GM12874 (cell line): ENCODE measurements at regions not wholly inside any gene's neighbourhood (a gene's known extent, or its start where the extent isn't known, plus 50 kb on each side); places are given as distances from the start of the nearest gene placed in this dataset.

Experiments
- CTCF ChIP-seq: IDR thresholded peaks from 2 replicates; pipeline ENCODE4 v1.5.1; 2011; ENCODE audit warnings: low read depth, mild to moderate bottlenecking, control low read depth, low read length, moderate library complexity; ENCODE audit not compliant: insufficient read depth

DNA sequence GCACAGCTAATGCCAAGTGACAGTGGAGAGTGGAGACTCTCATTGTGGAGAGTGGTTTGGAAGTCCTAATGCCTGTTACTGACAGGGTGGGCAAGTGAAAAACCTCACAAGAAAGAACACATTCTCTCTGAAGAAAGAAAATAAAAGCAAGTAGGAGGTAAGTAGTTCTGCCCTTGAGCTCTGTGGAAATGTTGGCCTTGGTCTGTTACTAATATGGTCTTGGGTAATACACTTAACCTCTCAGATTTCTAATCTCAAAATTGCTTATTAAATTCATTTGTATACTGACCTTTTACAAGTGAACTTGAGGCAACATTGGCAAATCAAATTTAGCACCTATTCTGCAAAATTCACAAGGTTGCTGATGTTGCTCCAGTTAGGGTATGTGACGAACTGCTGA is 291.6 kb upstream of the CBLB start:
- no peak for TF ChIP-seq CTCF

GRCh38 chr3:106161246-106161645 is 292.4 kb upstream of the CBLB start:
- no peak for TF ChIP-seq CTCF

GRCh38 chr3:106167728-106168127 is 298.9 kb upstream of the CBLB start:
- TF ChIP-seq CTCF = no peak

- TF ChIP-seq CTCF = no peak
These were observed 300.3 kb upstream of the CBLB start for GRCh38 chr3:106168962-106169750.

DNA sequence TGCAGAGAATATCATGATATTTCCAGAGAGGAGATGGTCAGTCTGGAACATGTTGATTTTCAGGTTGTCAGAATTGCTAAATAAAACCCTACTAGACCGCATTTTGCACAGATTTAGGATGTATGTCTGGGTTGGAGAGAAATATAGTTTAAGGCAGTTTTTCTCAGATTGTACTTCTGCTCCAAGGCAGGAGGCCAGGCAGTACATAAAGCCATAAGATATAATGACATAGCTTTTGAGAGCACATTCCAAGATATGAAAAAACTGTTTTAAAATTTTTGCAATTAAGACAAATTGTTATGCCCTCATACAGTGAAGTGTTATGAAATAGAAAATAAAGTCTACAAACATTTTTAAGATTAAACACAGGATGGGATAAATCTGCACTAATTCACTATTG is 301.8 kb upstream of the CBLB start:
- no peak for TF ChIP-seq CTCF

DNA sequence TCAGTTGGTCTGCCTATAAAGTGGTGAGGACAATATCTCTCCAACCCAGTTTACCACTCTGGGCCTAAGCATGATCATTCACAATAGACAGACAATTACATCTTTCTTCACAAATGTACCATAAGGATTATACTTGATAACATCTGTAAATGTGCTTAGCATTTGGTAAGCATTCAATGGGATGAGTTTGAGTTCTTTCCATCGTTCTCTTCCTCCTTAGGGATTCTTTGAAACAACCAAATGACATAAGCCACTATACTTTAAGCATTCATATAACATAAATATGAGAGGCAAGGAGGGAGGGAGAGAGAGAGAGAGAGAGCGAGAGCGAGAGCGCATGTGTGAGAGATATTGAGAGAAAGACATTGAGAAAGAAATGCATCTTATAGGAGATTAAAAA is 303.3 kb upstream of the CBLB start:
- no peak for TF ChIP-seq CTCF

- TF ChIP-seq CTCF = no peak
These were observed 304.0 kb upstream of the CBLB start for GRCh38 chr3:106172780-106173179.
